Endothelial cell of umbilical vein (primary cell): ENCODE measurements at regions not wholly inside any gene's neighbourhood (a gene's known extent, or its start where the extent isn't known, plus 50 kb on each side); places are given as distances from the start of the nearest gene placed in this dataset.

Source experiments
- BruUV-seq: library from RNA; stranded (reverse); fragments of 400-500 nt; replicated peaks from 2 replicates; lab custom pipeline; 2021; lab: Mats Ljungman, UMichigan
- CTCF ChIA-PET: fragments of 300-600, 350-600 bp; sonication (Branson Sonifier 250); formaldehyde crosslinking; loops from one replicate; lab custom pipeline; 2021; ENCODE audit warnings: antibody characterized with exemption, inconsistent platforms; lab: Charles Lee
- POLR2A ChIA-PET: fragments of 300-600, 350-600 bp; sonication (Branson Sonifier 250); formaldehyde crosslinking; loops from one replicate; lab custom pipeline; 2021; ENCODE audit warnings: antibody characterized with exemption, inconsistent platforms; lab: Charles Lee
- DNase-seq: peaks from one replicate; pipeline ENCODE4 v3.0.0-alpha.2; 2011; ENCODE audit warnings: low read depth, low spot score
- FAIRE-seq: peaks from 2 replicates; lab custom pipeline; 2011; peaks lifted over from hg19 to GRCh38; lab: Jason Lieb, UNC
- H2AFZ ChIP-seq: 2 replicates; pipeline ENCODE4 v1.6.0; 2012; ENCODE audit warnings: low read depth, low read length, control low read depth, inconsistent platforms
- H3K27ac ChIP-seq: 2 replicates; pipeline ENCODE4 v1.5.1; 2011; ENCODE audit warnings: low read depth, mild to moderate bottlenecking, control low read depth, low read length, moderate library complexity; ENCODE audit not compliant: insufficient read depth
- H3K27me3 ChIP-seq, 2 experiments: 2 replicates each; pipeline versions ENCODE4 v1.6.0 to v1.6.1; 2011; ENCODE audit warnings: low read length in 2 of 2, mixed read lengths in 1 of 2; ENCODE audit not compliant: control insufficient read depth in 2 of 2, insufficient read depth in 2 of 2
- H3K36me3 ChIP-seq, 2 experiments: 2 replicates in 1 of 2; 3 replicates in 1 of 2; pipeline ENCODE4 v1.5.1; 2011; ENCODE audit warnings: low read length in 2 of 2, mild to moderate bottlenecking in 1 of 2, moderate library complexity in 1 of 2; ENCODE audit not compliant: control insufficient read depth in 2 of 2, insufficient read depth in 2 of 2; ENCODE audit errors: extremely low read depth in 1 of 2
- H3K4me1 ChIP-seq: 3 replicates; pipeline ENCODE4 v1.5.1; 2011; ENCODE audit warnings: mild to moderate bottlenecking, low read length; ENCODE audit not compliant: control insufficient read depth, insufficient read depth; ENCODE audit errors: extremely low read depth
- H3K4me2 ChIP-seq: 2 replicates; pipeline ENCODE4 v1.6.1; 2011; ENCODE audit warnings: low read length, control low read depth, mixed read lengths; ENCODE audit not compliant: insufficient read depth
- H3K4me3 ChIP-seq, 3 experiments: fragments of 200-600 bp in 1 of 3; sonication (generic), shearing (Covaris generic) in 1 of 3; replicated peaks in 1 of 3; 2 replicates each; pipeline ENCODE4 v1.5.1; 2011 to 2016; ENCODE audit warnings: control low read depth in 3 of 3, low read length in 3 of 3, mild to moderate bottlenecking in 2 of 3, inconsistent platforms in 1 of 3, low read depth in 1 of 3, moderate library complexity in 1 of 3; ENCODE audit not compliant: insufficient read depth in 1 of 3
- H3K79me2 ChIP-seq: 2 replicates; pipeline ENCODE4 v1.6.0; 2012; ENCODE audit warnings: low read length, inconsistent platforms; ENCODE audit not compliant: control insufficient read depth, insufficient read depth
- H3K9ac ChIP-seq: replicated peaks from 2 replicates; pipeline ENCODE3; 2011; ENCODE audit warnings: low read length, control low read depth; ENCODE audit not compliant: insufficient read depth; ENCODE audit errors: extremely low read depth
- H3K9me1 ChIP-seq: replicated peaks from 3 replicates; pipeline ENCODE4 v1.6.0; 2011; ENCODE audit warnings: mild to moderate bottlenecking, low read length; ENCODE audit not compliant: control insufficient read depth, insufficient read depth; ENCODE audit errors: extremely low read depth
- H3K9me3 ChIP-seq: replicated peaks from 2 replicates; pipeline ENCODE4 v1.5.1; 2012; ENCODE audit warnings: low read length, inconsistent platforms; ENCODE audit not compliant: control insufficient read depth, insufficient read depth
- H4K20me1 ChIP-seq: replicated peaks from 2 replicates; pipeline ENCODE3; 2011; ENCODE audit warnings: mild to moderate bottlenecking, low read length; ENCODE audit not compliant: control insufficient read depth, insufficient read depth; ENCODE audit errors: extremely low read depth
- CTCF ChIP-seq, 2 donors: IDR thresholded peaks; 1 replicate in 1 of 2; 2 replicates in 1 of 2; pipeline ENCODE4 v1.5.1; 2011; ENCODE audit warnings: low read length in 2 of 2, mild to moderate bottlenecking in 2 of 2, moderate library complexity in 2 of 2, control low read depth in 1 of 2, inconsistent platforms in 1 of 2, low read depth in 1 of 2; ENCODE audit not compliant: insufficient read depth in 1 of 2; ENCODE audit errors: extremely low read depth in 1 of 2
- EZH2 ChIP-seq: IDR thresholded peaks from 2 replicates; pipeline ENCODE4 v1.6.1; 2012; ENCODE audit warnings: borderline replicate concordance, low read depth, mild to moderate bottlenecking, moderate library complexity, low read length, inconsistent platforms; ENCODE audit not compliant: severe bottlenecking
- FOS ChIP-seq: IDR thresholded peaks from 2 replicates; pipeline ENCODE4 v1.6.1; 2011; ENCODE audit warnings: mild to moderate bottlenecking, low read length, moderate library complexity, borderline replicate concordance; ENCODE audit not compliant: insufficient read depth
- GATA2 ChIP-seq: IDR thresholded peaks from 2 replicates; pipeline ENCODE4 v1.7.0; 2011; ENCODE audit warnings: low read depth, mild to moderate bottlenecking, moderate library complexity, mixed read lengths, low read length; ENCODE audit not compliant: insufficient read length, insufficient read depth
- JUN ChIP-seq: IDR thresholded peaks from 2 replicates; pipeline ENCODE4 v1.6.1; 2011; ENCODE audit warnings: borderline replicate concordance, low read depth; ENCODE audit not compliant: insufficient read length, insufficient read depth
- MYC ChIP-seq: IDR thresholded peaks from one replicate; pipeline ENCODE4 v1.6.1; 2011; ENCODE audit warnings: mild to moderate bottlenecking, low read depth, low read length
- POLR2A ChIP-seq: IDR thresholded peaks from 2 replicates; pipeline ENCODE4 v1.6.1; 2012; ENCODE audit warnings: low read depth, mild to moderate bottlenecking, control low read depth, low read length
- POLR2AphosphoS5 ChIP-seq: IDR thresholded peaks from 2 replicates; pipeline ENCODE4 v1.6.1; 2012; ENCODE audit warnings: low read depth, mild to moderate bottlenecking, control low read depth, low read length, moderate library complexity; ENCODE audit not compliant: insufficient read depth
- dilution Hi-C: fragments of 300-500 bp; cut with MboI; formaldehyde crosslinking; loops from one replicate; pipeline ENCODE4 v1.15.0; 2019; ENCODE audit warnings: low sequenced_read_pairs; ENCODE audit not compliant: extremely low pct_ligation_motif_present
- intact Hi-C: fragments of 100-400 bp; cut with micrococcal nuclease; formaldehyde crosslinking; loops from one replicate; pipeline ENCODE4 v1.10.0; 2022
- TF ChIP-seq, protein P1 (sequence below): IDR thresholded peaks from 2 replicates; pipeline ENCODE4 v1.6.1; 2011; ENCODE audit not compliant: insufficient read depth, insufficient read length

GRCh38 chr1:115175596-115175995 is 86.3 kb upstream of the TSPAN2 start:
- Histone ChIP-seq H3K9me3 (no peaks in the 10 kb centered on the region), H3K4me2 (no peak overlapping the region), H4K20me1 (no peaks in the 10 kb centered on the region), H3K79me2 (no peaks in the 10 kb centered on the region), H3K9me1 (no peaks in the 10 kb centered on the region), H3K4me1 (peaks cover 4% of the 10 kb centered on the region), H3K36me3 (no peaks in the 10 kb centered on the region), H3K27me3 (no peaks in the 10 kb centered on the region), H3K4me3 (no peak overlapping the region), H3K9ac (no peak overlapping the region), H2AFZ (no peak overlapping the region), H3K27ac (no peak overlapping the region)
- dilution Hi-C loops (no loop called here), intact Hi-C loops (no loop called here)
- no peak for DNase-seq
- FAIRE-seq, result no peak
- TF ChIP-seq, protein P1, sequence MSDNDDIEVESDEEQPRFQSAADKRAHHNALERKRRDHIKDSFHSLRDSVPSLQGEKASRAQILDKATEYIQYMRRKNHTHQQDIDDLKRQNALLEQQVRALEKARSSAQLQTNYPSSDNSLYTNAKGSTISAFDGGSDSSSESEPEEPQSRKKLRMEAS, result no peak
- TF ChIP-seq JUN (no peak), EZH2 (no peak), POLR2A (no peak), MYC (no peak), FOS (no peak), GATA2 (no peak), POLR2AphosphoS5 (no peak), CTCF (IDR thresholded peaks at IDR 0.05; ENCODE audit: extremely low read depth in 1 of 2, insufficient read depth in 1 of 2, low read depth in 1 of 2, low read length in 2 of 2) (no peak)
- BruUV-seq, result no TSS peak
- POLR2A ChIA-PET, result no interaction called here
- CTCF ChIA-PET, result interaction anchor here (1.3 to 1.7 kb wide), 3 partner anchors 31 to 39 kb away, joined by 3 to 5 read pairs (median 3); no protein-coding TSS in a partner anchor
